ENCODE measurements at regions not wholly inside any gene's neighbourhood (a gene's known extent, or its start where the extent isn't known, plus 50 kb on each side); places are given as distances from the start of the nearest gene placed in this dataset.

DNA sequence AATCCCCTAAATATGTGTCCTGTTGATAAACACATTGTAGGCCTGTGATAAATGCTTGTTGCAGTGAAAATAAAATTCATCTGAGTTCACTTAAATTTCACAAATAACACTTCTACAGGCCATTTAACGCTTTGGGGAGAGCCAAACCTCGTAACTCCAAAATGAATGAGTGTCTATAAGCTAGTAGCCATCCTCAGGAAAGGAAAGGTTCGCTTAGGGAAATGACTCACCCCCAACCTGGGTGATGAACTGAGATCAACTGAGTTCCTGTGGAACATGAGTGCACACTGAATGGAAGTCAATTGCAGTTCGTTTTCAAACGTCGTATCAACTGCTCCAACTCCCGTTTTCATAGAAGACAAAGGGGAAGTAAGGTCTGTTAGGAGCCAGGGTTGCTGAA is 527.6 kb upstream of the ID2 start:
- intact Hi-C loops (cut with DNase I): loop anchor here in 1 of 10 donors (5.0 kb wide), 1 partner anchor 68 kb away; no protein-coding TSS in a partner anchor
- no peak for ATAC-seq
- WGBS, 4 donors: 65 to 75% (median 68%) methylated on average over 7 of the region's 7 CpGs

DNA sequence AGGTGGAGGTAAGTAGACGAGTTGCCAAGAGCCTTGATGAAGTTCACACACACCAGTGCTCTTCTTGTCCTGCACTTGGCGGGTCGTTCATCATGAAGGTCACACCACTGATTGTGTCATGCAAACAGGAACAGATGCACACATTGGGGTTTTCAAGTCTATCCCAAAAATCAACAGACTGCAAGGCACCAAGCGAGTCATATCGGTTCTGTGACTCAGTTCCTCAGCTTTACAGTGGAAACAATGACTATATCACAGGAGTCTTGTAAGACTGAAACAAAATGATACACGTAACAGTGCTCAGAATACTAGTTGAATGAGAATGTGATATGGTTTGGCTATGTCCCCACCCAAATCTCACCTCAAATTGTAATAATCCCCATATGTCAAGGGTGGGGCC is 526.9 kb upstream of the ID2 start:
- ATAC-seq: no peak
- TF ChIP-seq, protein P1, sequence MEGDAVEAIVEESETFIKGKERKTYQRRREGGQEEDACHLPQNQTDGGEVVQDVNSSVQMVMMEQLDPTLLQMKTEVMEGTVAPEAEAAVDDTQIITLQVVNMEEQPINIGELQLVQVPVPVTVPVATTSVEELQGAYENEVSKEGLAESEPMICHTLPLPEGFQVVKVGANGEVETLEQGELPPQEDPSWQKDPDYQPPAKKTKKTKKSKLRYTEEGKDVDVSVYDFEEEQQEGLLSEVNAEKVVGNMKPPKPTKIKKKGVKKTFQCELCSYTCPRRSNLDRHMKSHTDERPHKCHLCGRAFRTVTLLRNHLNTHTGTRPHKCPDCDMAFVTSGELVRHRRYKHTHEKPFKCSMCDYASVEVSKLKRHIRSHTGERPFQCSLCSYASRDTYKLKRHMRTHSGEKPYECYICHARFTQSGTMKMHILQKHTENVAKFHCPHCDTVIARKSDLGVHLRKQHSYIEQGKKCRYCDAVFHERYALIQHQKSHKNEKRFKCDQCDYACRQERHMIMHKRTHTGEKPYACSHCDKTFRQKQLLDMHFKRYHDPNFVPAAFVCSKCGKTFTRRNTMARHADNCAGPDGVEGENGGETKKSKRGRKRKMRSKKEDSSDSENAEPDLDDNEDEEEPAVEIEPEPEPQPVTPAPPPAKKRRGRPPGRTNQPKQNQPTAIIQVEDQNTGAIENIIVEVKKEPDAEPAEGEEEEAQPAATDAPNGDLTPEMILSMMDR (IDR thresholded peaks at IDR 0.05): no peak
- no peak for TF ChIP-seq POLR2A (IDR thresholded peaks at IDR 0.05)
- DNase-seq: no peak
- H3K27ac ChIP-seq: no peak overlapping the region
- no peaks in the 10 kb centered on the region for H3K36me3 ChIP-seq
- intact Hi-C loops (cut with DNase I): loop anchor here in 1 of 10 donors (5.0 kb wide), 1 partner anchor 67 kb away; no protein-coding TSS in a partner anchor
- H3K4me1 ChIP-seq: peaks cover 0 to 9% (median 0%) of the 10 kb centered on the region in 12 donors
- H3K27me3 ChIP-seq: no peaks in the 10 kb centered on the region
- peaks cover 0 to 5% (median 0%) of the 10 kb centered on the region in 12 donors for H3K9me3 ChIP-seq
- no peak overlapping the region for H3K4me3 ChIP-seq
- WGBS, 4 donors: 94 to 96% (median 95%) methylated on average over 6 of the region's 6 CpGs

More for the DNA sequence above, 527.6 kb upstream of the ID2 start:
- peaks cover 0 to 5% (median 0%) of the 10 kb centered on the region in 12 donors for H3K9me3 ChIP-seq
- no peak overlapping the region for H3K27ac ChIP-seq
- DNase-seq: no peak
- H3K4me3 ChIP-seq: no peak overlapping the region
- H3K4me1 ChIP-seq: peaks cover 0 to 9% (median 0%) of the 10 kb centered on the region in 12 donors
- no peaks in the 10 kb centered on the region for H3K36me3 ChIP-seq
- no peaks in the 10 kb centered on the region for H3K27me3 ChIP-seq
- TF ChIP-seq, protein P1 (IDR thresholded peaks at IDR 0.05): no peak
- TF ChIP-seq POLR2A (IDR thresholded peaks at IDR 0.05): no peak

DNA sequence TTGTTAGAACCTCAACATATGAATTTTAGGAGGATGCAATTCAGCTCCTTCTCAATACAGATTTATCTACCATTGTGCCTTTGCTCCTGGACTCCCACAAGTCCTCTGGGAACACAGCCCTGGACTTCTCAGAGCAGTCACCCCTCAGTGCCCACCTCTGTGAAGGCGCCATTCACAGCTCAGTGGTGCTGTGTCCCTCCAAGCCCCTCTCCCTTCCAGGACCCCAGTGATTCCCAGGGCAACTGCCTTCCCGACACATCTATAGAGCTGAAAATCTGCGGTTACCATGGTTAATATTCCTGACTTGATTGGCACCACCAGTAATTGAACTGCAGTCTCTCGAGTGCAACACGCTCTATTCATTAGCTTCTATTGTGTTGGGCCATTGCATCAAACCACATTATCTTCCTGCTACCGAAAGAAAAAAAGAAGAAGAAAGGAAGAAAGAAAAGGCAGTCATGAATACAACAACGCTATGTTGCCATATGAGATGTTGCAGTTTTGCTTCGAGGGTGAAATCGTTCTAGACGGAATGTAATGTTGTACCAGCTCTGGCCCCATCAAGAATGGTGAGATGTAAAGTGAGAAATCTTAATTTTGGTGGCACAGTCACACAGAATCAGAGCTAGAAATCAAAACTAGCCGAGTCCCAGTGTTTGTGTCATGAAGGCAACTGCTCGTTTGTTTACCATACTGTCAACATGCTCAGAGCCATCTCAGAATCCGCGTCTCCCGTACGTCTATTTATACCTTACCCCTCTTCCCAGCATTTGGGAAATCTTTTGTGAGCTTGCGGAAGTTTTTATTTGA is 524.0 kb upstream of the ID2 start:
- ATAC-seq (no peak), DNase-seq (no peak)
- no peaks in the 10 kb centered on the region for H3K27me3 ChIP-seq
- 90 to 95% (median 92%) methylated on average over 17 of the region's 17 CpGs for WGBS, 4 donors
- TF ChIP-seq POLR2A (IDR thresholded peaks at IDR 0.05): no peak
- TF ChIP-seq, protein P1 (IDR thresholded peaks at IDR 0.05): no peak
- no peaks in the 10 kb centered on the region for H3K36me3 ChIP-seq
- no peak overlapping the region for H3K4me3 ChIP-seq
- peaks cover 0 to 5% (median 0%) of the 10 kb centered on the region in 12 donors for H3K9me3 ChIP-seq
- intact Hi-C loops (cut with DNase I): no loop called here
- H3K4me1 ChIP-seq: no peaks in the 10 kb centered on the region
- no peak overlapping the region for H3K27ac ChIP-seq

GRCh38 chr2:8158711-8159110 is 523.1 kb upstream of the ID2 start:
- Histone ChIP-seq H3K4me3 (no peak overlapping the region), H3K4me1 (no peaks in the 10 kb centered on the region), H3K27ac (no peak overlapping the region), H3K9me3 (peaks cover 0 to 5% (median 0%) of the 10 kb centered on the region in 12 donors), H3K27me3 (no peaks in the 10 kb centered on the region), H3K36me3 (no peaks in the 10 kb centered on the region)
- intact Hi-C loops (cut with DNase I): no loop called here
- no peak for ATAC-seq
- DNase-seq: no peak
- WGBS, 4 donors: 83 to 90% (median 86%) methylated on average over 6 of the region's 6 CpGs
- no peak for TF ChIP-seq POLR2A (IDR thresholded peaks at IDR 0.05)
- TF ChIP-seq, protein P1 (IDR thresholded peaks at IDR 0.05): peak in 1 of 12 donors; percentile 15

Data from heart left ventricle (tissue), 16 donors.